PC-3 (cell line): ENCODE measurements at regions not wholly inside any gene's neighbourhood (a gene's known extent, or its start where the extent isn't known, plus 50 kb on each side); places are given as distances from the start of the nearest gene placed in this dataset.

Source experiments
- EZH2 ChIP-seq: fragments of 300-600 bp; sonication (generic); IDR thresholded peaks from one replicate; pipeline ENCODE4 v1.6.1; 2017; ENCODE audit warnings: antibody characterized with exemption, mild to moderate bottlenecking, low read length; ENCODE audit not compliant: unreplicated experiment
- EZH2phosphoT487 ChIP-seq: fragments of 300-600 bp; sonication (generic); IDR thresholded peaks from 2 replicates; pipeline ENCODE4 v1.6.1; 2018; ENCODE audit warnings: mild to moderate bottlenecking, antibody characterized with exemption, low read length, borderline replicate concordance
- TF ChIP-seq, protein P1 (sequence below): fragments of 300-600 bp; sonication (generic); conservative IDR thresholded peaks from 2 replicates; pipeline ENCODE4 v1.5.1; 2017; ENCODE audit warnings: antibody characterized with exemption, low read depth, mild to moderate bottlenecking, low read length

DNA sequence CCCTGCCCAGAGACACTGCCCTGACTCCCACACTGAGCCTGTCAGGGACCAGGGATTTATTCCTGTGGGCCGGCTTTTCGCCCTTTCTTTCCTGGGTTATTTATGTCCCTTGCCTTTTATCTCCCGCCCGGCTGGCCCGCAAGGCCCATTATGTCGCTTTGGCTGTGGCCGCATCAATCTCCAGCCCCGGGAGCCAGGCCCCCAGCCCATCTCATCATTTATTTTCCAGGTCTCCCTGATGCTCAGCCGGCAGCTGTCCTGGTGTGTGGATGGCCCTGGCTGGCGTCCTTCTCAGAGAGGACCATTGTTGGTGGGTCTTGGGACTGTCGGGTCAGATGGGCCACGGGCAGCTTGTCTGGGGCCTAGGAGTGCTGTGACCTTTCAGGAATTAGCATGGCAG, 82.3 kb downstream of the FAM241B start:
- TF ChIP-seq, protein P1, sequence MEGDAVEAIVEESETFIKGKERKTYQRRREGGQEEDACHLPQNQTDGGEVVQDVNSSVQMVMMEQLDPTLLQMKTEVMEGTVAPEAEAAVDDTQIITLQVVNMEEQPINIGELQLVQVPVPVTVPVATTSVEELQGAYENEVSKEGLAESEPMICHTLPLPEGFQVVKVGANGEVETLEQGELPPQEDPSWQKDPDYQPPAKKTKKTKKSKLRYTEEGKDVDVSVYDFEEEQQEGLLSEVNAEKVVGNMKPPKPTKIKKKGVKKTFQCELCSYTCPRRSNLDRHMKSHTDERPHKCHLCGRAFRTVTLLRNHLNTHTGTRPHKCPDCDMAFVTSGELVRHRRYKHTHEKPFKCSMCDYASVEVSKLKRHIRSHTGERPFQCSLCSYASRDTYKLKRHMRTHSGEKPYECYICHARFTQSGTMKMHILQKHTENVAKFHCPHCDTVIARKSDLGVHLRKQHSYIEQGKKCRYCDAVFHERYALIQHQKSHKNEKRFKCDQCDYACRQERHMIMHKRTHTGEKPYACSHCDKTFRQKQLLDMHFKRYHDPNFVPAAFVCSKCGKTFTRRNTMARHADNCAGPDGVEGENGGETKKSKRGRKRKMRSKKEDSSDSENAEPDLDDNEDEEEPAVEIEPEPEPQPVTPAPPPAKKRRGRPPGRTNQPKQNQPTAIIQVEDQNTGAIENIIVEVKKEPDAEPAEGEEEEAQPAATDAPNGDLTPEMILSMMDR, result no peak
- TF ChIP-seq EZH2phosphoT487 (no peak), EZH2 (no peak)
